GM23338 (cell line): ENCODE measurements at regions not wholly inside any gene's neighbourhood (a gene's known extent, or its start where the extent isn't known, plus 50 kb on each side); places are given as distances from the start of the nearest gene placed in this dataset.

Experiments used
- ATAC-seq: fragments of 200-7000 bp; cut with Tn5 transposase; 3 replicates; pipeline ENCODE4 v1.9.1; 2020
- DNase-seq: peaks from one replicate; pipeline ENCODE4 v3.0.0-alpha.2; 2015; ENCODE audit warnings: low spot score
- H2AFZ ChIP-seq: fragments of 200-600 bp; sonication (generic); 2 replicates; pipeline ENCODE4 v1.8.0; 2016; ENCODE audit warnings: antibody characterized with exemption, mild to moderate bottlenecking, moderate library complexity
- H3F3A ChIP-seq: fragments of 200-600 bp; sonication (generic); replicated peaks from 2 replicates; pipeline ENCODE4 v1.8.0; 2017; ENCODE audit warnings: antibody characterized with exemption, mixed run types, low read depth
- H3K27ac ChIP-seq: fragments of 200-600 bp; sonication (generic); 2 replicates; pipeline ENCODE4 v1.6.1; 2016; ENCODE audit warnings: low read depth
- H3K27me3 ChIP-seq: fragments of 200-600 bp; sonication (generic); 2 replicates; pipeline ENCODE4 v1.8.0; 2016; ENCODE audit warnings: mild to moderate bottlenecking, mixed run types, moderate library complexity; ENCODE audit not compliant: insufficient read depth
- H3K36me3 ChIP-seq: fragments of 200-600 bp; sonication (generic); 2 replicates; pipeline ENCODE4 v1.8.0; 2016; ENCODE audit warnings: mild to moderate bottlenecking; ENCODE audit not compliant: insufficient read depth
- H3K4me1 ChIP-seq: fragments of 200-600 bp; sonication (generic); 2 replicates; pipeline ENCODE4 v1.8.0; 2016; ENCODE audit warnings: mild to moderate bottlenecking, moderate library complexity; ENCODE audit not compliant: insufficient read depth
- H3K4me2 ChIP-seq: fragments of 200-600 bp; sonication (generic); 2 replicates; pipeline ENCODE4 v1.7.1; 2017; ENCODE audit warnings: mixed run types
- H3K4me3 ChIP-seq: fragments of 200-600 bp; sonication (generic); 2 replicates; pipeline ENCODE4 v1.6.1; 2016; ENCODE audit warnings: mixed run types
- H3K79me2 ChIP-seq: fragments of 200-600 bp; sonication (generic); replicated peaks from 2 replicates; pipeline ENCODE4 v1.8.0; 2017; ENCODE audit warnings: mild to moderate bottlenecking; ENCODE audit not compliant: insufficient read depth
- H3K9me2 ChIP-seq: fragments of 200-600 bp; sonication (generic); 2 replicates; pipeline ENCODE4 v1.8.0; 2017; ENCODE audit not compliant: insufficient read depth
- H4K20me1 ChIP-seq: fragments of 200-600 bp; sonication (generic); replicated peaks from 2 replicates; pipeline ENCODE4 v1.8.0; 2017; ENCODE audit warnings: mild to moderate bottlenecking; ENCODE audit not compliant: insufficient read depth
- H3K27ac Mint-ChIP-seq: 2 replicates; pipeline ENCODE4 v1.8.0; 2020; ENCODE audit warnings: inconsistent platforms, mild to moderate bottlenecking, moderate library complexity, mixed read lengths
- H3K27me3 Mint-ChIP-seq: 3 replicates; pipeline ENCODE4 v1.8.0; 2022; ENCODE audit warnings: low read depth, mild to moderate bottlenecking, moderate library complexity, mixed read lengths, inconsistent platforms; ENCODE audit not compliant: insufficient read depth, poor library complexity
- H3K36me3 Mint-ChIP-seq: 3 replicates; pipeline ENCODE4 v1.8.0; 2021; ENCODE audit warnings: low read depth, mild to moderate bottlenecking, inconsistent platforms, moderate library complexity, mixed read lengths
- H3K4me1 Mint-ChIP-seq: 3 replicates; pipeline ENCODE4 v1.8.0; 2020; ENCODE audit warnings: mild to moderate bottlenecking, inconsistent platforms, mixed read lengths
- H3K4me3 Mint-ChIP-seq: 3 replicates; pipeline ENCODE4 v1.8.0; 2021; ENCODE audit warnings: moderate library complexity, mild to moderate bottlenecking, inconsistent platforms, mixed read lengths
- H3K9me3 Mint-ChIP-seq: 3 replicates; pipeline ENCODE4 v1.8.0; 2020; ENCODE audit warnings: moderate library complexity, mild to moderate bottlenecking, inconsistent platforms, mixed read lengths
- CREB1 ChIP-seq: fragments of 250-450 bp; sonication (Bioruptor Pico); IDR thresholded peaks from 2 replicates; pipeline ENCODE4 v1.5.0; 2020; ENCODE audit warnings: low read depth, mild to moderate bottlenecking, moderate library complexity
- EZH2 ChIP-seq: fragments of 200-600 bp; sonication (generic); IDR thresholded peaks from one replicate; pipeline ENCODE4 v1.8.0; 2017; ENCODE audit warnings: antibody characterized with exemption, mild to moderate bottlenecking, low read depth; ENCODE audit not compliant: unreplicated experiment
- EZH2phosphoT487 ChIP-seq: fragments of 200-600 bp; sonication (generic); IDR thresholded peaks from one replicate; pipeline ENCODE4 v1.8.1; 2018; ENCODE audit warnings: antibody characterized with exemption; ENCODE audit not compliant: unreplicated experiment
- JUNB ChIP-seq: IDR thresholded peaks from one replicate; pipeline ENCODE4 v1.6.1; 2016; ENCODE audit warnings: antibody characterized with exemption; ENCODE audit not compliant: unreplicated experiment
- NANOG ChIP-seq: IDR thresholded peaks from 2 replicates; pipeline ENCODE4 v1.6.1; 2016; ENCODE audit warnings: antibody characterized with exemption, borderline replicate concordance
- POLR2AphosphoS5 ChIP-seq: IDR thresholded peaks from 2 replicates; pipeline ENCODE4 v1.6.1; 2016; ENCODE audit warnings: antibody characterized with exemption, low read depth
- REST ChIP-seq: IDR thresholded peaks from one replicate; pipeline ENCODE4 v1.6.1; 2018; ENCODE audit warnings: antibody characterized with exemption; ENCODE audit not compliant: unreplicated experiment
- STAT1 ChIP-seq: IDR thresholded peaks from one replicate; pipeline ENCODE4 v1.6.1; 2016; ENCODE audit warnings: antibody characterized with exemption; ENCODE audit not compliant: unreplicated experiment
- ZNF114 ChIP-seq: fragments of 250-450 bp; sonication (Bioruptor Pico); IDR thresholded peaks from 2 replicates; pipeline ENCODE4 v1.5.0; 2020; ENCODE audit warnings: mild to moderate bottlenecking, moderate library complexity
- ZNF331 ChIP-seq: fragments of 250-450 bp; sonication (Bioruptor Pico); IDR thresholded peaks from 2 replicates; pipeline ENCODE4 v1.5.0; 2020; ENCODE audit warnings: low read depth, mild to moderate bottlenecking, moderate library complexity
- TF ChIP-seq, protein P1 (sequence below): IDR thresholded peaks from 2 replicates; pipeline ENCODE4 v1.6.1; 2016; ENCODE audit warnings: antibody characterized with exemption
- TF ChIP-seq, protein P2 (sequence below), 2 experiments: fragments of 200-600 bp in 1 of 2; sonication (generic) in 1 of 2; conservative IDR thresholded peaks; 2 replicates each; pipeline versions ENCODE4 v1.5.1 to v1.6.1; 2016 to 2017; ENCODE audit warnings: antibody characterized with exemption in 2 of 2, low read depth in 2 of 2, mild to moderate bottlenecking in 2 of 2, moderate library complexity in 1 of 2
- TF ChIP-seq, protein P3 (sequence below): fragments of 250-450 bp; sonication (Bioruptor Pico); IDR thresholded peaks from 2 replicates; pipeline ENCODE4 v1.5.0; 2020; ENCODE audit warnings: mild to moderate bottlenecking, moderate library complexity

- Histone ChIP-seq H3K79me2 (no peaks in the 10 kb centered on the region), H3F3A (no peaks in the 10 kb centered on the region), H3K4me1 (peaks cover 12% of the 10 kb centered on the region), H2AFZ (no peak overlapping the region), H3K4me2 (no peak overlapping the region), H3K9me2 (no peaks in the 10 kb centered on the region), H4K20me1 (no peaks in the 10 kb centered on the region; the same call in 1 of the 2 replicates), H3K36me3 (no peaks in the 10 kb centered on the region), H3K4me3 (no peak overlapping the region), H3K27ac (no peak overlapping the region), H3K27me3 (peaks cover 83% of the 10 kb centered on the region)
- ATAC-seq (no peak), DNase-seq (no peak)
- Mint-ChIP-seq H3K4me1 (peaks cover 10% of the 10 kb centered on the region; the same call in 2 of the 3 replicates), H3K36me3 (no peaks in the 10 kb centered on the region), H3K9me3 (peaks cover 6% of the 10 kb centered on the region; the same call in 2 of the 3 replicates), H3K4me3 (no peak overlapping the region), H3K27ac (no peak overlapping the region), H3K27me3 (peaks cover 61% of the 10 kb centered on the region)
- TF ChIP-seq, protein P1, sequence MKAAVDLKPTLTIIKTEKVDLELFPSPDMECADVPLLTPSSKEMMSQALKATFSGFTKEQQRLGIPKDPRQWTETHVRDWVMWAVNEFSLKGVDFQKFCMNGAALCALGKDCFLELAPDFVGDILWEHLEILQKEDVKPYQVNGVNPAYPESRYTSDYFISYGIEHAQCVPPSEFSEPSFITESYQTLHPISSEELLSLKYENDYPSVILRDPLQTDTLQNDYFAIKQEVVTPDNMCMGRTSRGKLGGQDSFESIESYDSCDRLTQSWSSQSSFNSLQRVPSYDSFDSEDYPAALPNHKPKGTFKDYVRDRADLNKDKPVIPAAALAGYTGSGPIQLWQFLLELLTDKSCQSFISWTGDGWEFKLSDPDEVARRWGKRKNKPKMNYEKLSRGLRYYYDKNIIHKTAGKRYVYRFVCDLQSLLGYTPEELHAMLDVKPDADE = no peak
- TF ChIP-seq JUNB = no peak
- TF ChIP-seq EZH2 = no peak
- no peak for TF ChIP-seq ZNF114 (CRISPR knock-in tag)
- no peak for TF ChIP-seq REST
- no peak for TF ChIP-seq NANOG
- no peak for TF ChIP-seq EZH2phosphoT487
- no peak for TF ChIP-seq CREB1 (CRISPR knock-in tag)
- TF ChIP-seq STAT1 = no peak
- no peak for TF ChIP-seq POLR2AphosphoS5
- TF ChIP-seq, protein P2, sequence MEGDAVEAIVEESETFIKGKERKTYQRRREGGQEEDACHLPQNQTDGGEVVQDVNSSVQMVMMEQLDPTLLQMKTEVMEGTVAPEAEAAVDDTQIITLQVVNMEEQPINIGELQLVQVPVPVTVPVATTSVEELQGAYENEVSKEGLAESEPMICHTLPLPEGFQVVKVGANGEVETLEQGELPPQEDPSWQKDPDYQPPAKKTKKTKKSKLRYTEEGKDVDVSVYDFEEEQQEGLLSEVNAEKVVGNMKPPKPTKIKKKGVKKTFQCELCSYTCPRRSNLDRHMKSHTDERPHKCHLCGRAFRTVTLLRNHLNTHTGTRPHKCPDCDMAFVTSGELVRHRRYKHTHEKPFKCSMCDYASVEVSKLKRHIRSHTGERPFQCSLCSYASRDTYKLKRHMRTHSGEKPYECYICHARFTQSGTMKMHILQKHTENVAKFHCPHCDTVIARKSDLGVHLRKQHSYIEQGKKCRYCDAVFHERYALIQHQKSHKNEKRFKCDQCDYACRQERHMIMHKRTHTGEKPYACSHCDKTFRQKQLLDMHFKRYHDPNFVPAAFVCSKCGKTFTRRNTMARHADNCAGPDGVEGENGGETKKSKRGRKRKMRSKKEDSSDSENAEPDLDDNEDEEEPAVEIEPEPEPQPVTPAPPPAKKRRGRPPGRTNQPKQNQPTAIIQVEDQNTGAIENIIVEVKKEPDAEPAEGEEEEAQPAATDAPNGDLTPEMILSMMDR (conservative IDR thresholded peaks at IDR 0.05; ENCODE audit: low read depth in 2 of 2) = no peak
- no peak for TF ChIP-seq ZNF331
- TF ChIP-seq, protein P3, sequence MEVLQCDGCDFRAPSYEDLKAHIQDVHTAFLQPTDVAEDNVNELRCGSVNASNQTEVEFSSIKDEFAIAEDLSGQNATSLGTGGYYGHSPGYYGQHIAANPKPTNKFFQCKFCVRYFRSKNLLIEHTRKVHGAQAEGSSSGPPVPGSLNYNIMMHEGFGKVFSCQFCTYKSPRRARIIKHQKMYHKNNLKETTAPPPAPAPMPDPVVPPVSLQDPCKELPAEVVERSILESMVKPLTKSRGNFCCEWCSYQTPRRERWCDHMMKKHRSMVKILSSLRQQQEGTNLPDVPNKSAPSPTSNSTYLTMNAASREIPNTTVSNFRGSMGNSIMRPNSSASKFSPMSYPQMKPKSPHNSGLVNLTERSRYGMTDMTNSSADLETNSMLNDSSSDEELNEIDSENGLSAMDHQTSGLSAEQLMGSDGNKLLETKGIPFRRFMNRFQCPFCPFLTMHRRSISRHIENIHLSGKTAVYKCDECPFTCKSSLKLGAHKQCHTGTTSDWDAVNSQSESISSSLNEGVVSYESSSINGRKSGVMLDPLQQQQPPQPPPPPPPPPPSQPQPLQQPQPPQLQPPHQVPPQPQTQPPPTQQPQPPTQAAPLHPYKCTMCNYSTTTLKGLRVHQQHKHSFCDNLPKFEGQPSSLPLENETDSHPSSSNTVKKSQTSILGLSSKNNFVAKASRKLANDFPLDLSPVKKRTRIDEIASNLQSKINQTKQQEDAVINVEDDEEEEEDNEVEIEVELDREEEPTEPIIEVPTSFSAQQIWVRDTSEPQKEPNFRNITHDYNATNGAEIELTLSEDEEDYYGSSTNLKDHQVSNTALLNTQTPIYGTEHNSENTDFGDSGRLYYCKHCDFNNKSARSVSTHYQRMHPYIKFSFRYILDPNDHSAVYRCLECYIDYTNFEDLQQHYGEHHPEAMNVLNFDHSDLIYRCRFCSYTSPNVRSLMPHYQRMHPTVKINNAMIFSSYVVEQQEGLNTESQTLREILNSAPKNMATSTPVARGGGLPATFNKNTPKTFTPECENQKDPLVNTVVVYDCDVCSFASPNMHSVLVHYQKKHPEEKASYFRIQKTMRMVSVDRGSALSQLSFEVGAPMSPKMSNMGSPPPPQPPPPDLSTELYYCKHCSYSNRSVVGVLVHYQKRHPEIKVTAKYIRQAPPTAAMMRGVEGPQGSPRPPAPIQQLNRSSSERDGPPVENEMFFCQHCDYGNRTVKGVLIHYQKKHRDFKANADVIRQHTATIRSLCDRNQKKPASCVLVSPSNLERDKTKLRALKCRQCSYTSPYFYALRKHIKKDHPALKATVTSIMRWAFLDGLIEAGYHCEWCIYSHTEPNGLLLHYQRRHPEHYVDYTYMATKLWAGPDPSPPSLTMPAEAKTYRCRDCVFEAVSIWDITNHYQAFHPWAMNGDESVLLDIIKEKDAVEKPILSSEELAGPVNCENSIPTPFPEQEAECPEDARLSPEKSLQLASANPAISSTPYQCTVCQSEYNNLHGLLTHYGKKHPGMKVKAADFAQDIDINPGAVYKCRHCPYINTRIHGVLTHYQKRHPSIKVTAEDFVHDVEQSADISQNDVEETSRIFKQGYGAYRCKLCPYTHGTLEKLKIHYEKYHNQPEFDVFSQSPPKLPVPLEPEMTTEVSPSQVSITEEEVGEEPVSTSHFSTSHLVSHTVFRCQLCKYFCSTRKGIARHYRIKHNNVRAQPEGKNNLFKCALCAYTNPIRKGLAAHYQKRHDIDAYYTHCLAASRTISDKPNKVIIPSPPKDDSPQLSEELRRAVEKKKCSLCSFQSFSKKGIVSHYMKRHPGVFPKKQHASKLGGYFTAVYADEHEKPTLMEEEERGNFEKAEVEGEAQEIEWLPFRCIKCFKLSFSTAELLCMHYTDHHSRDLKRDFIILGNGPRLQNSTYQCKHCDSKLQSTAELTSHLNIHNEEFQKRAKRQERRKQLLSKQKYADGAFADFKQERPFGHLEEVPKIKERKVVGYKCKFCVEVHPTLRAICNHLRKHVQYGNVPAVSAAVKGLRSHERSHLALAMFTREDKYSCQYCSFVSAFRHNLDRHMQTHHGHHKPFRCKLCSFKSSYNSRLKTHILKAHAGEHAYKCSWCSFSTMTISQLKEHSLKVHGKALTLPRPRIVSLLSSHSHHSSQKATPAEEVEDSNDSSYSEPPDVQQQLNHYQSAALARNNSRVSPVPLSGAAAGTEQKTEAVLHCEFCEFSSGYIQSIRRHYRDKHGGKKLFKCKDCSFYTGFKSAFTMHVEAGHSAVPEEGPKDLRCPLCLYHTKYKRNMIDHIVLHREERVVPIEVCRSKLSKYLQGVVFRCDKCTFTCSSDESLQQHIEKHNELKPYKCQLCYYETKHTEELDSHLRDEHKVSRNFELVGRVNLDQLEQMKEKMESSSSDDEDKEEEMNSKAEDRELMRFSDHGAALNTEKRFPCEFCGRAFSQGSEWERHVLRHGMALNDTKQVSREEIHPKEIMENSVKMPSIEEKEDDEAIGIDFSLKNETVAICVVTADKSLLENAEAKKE = no peak
Observed at GRCh38 chr10:89978081-89978480, 276.7 kb downstream of the KIF20B start.
